Ishikawa (cell line): ENCODE measurements at regions not wholly inside any gene's neighbourhood (a gene's known extent, or its start where the extent isn't known, plus 50 kb on each side); places are given as distances from the start of the nearest gene placed in this dataset.

Experiments
- EP300 ChIP-seq: IDR thresholded peaks from 2 replicates; pipeline ENCODE4 v1.6.1; 2012; ENCODE audit warnings: borderline replicate concordance
- RAD21 ChIP-seq: IDR thresholded peaks from 2 replicates; pipeline ENCODE4 v1.6.1; 2012; ENCODE audit warnings: low read depth
- TCF12 ChIP-seq: IDR thresholded peaks from 2 replicates; pipeline ENCODE4 v1.6.1; 2012; ENCODE audit warnings: low read depth

DNA sequence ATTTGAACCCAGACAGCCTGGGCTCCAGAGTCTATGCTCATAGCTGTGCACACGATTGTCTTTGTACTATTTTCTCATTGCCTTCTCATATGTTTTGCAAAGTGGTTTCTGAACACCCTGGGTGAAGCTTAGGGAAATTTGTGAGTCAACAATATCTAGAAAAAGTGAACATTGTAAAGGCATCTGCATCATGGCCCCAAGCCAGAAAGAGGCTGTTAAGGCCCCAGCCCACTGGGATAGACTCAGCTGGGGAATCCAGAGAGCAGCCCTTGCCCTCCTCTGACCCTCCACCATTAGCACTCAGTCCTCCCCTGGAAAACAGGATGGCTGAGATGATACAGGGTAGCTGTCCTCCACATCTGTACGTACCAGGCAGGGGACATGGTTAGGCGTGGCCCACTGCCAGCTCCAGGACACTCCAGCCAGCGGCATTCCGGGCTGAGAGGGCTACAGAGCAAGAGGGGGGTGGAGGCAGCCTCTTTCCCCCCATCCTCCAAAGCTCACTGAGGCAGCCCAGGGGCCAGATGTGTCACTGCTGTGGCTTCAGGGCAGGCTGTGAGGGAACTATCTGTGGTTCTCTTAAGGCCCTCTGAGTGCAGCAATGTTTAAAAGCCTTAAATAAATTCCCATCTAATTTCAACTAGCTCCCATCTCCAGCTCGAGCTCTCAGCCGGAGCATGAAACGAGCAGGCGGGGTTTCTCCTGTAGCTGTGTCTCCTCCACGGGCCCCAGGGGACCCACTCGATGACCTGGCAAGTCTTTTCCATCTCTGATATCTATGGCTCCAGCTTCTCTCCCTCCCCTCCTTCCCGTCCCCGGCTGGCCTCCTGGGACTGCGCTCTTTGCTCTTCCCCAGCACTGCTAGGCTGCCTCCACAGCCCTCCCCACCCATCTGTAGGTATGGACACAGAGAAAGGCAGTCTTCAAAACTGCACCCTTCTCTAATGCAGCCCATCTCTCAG lies 209.4 kb upstream of the LRFN2 start:
- TF ChIP-seq RAD21 (no peak), TCF12 (no peak), EP300 (no peak)
